Spinal cord (tissue), 9 donors: ENCODE measurements at regions not wholly inside any gene's neighbourhood (a gene's known extent, or its start where the extent isn't known, plus 50 kb on each side); places are given as distances from the start of the nearest gene placed in this dataset.

Experiments
- DNase-seq, 6 donors: peaks; one replicate each; pipeline versions ENCODE4 v3.0.0 to v3.0.0-alpha.2; 2013 to 2015; ENCODE audit warnings: low spot score in 6 of 6, low read depth in 4 of 6
- H3K27ac ChIP-seq: one replicate; pipeline ENCODE4 v1.5.1; 2013; ENCODE audit warnings: low read depth, low read length, control low read depth
- H3K27me3 ChIP-seq: one replicate; pipeline ENCODE4 v1.6.1; 2013; ENCODE audit warnings: low read length; ENCODE audit not compliant: control insufficient read depth, insufficient read depth
- H3K36me3 ChIP-seq: one replicate; pipeline ENCODE4 v1.6.1; 2013; ENCODE audit warnings: low read length; ENCODE audit not compliant: control insufficient read depth, insufficient read depth
- H3K4me1 ChIP-seq: one replicate; pipeline ENCODE4 v1.6.1; 2013; ENCODE audit warnings: low read length; ENCODE audit not compliant: control insufficient read depth, insufficient read depth
- H3K4me3 ChIP-seq: one replicate; pipeline ENCODE4 v1.5.1; 2013; ENCODE audit warnings: low read depth, low read length, control low read depth
- H3K9me3 ChIP-seq: one replicate; pipeline ENCODE4 v1.6.1; 2013; ENCODE audit warnings: low read length; ENCODE audit not compliant: control insufficient read depth, insufficient read depth
- WGBS: methylation state at CpG from one replicate; pipeline ENCODE4 v1.1.5; 2013; ENCODE audit warnings: missing lambda C conversion rate; ENCODE audit not compliant: insufficient coverage; 5-methylcytosine and 5-hydroxymethylcytosine counted together
- donor health status: healthy.

DNA sequence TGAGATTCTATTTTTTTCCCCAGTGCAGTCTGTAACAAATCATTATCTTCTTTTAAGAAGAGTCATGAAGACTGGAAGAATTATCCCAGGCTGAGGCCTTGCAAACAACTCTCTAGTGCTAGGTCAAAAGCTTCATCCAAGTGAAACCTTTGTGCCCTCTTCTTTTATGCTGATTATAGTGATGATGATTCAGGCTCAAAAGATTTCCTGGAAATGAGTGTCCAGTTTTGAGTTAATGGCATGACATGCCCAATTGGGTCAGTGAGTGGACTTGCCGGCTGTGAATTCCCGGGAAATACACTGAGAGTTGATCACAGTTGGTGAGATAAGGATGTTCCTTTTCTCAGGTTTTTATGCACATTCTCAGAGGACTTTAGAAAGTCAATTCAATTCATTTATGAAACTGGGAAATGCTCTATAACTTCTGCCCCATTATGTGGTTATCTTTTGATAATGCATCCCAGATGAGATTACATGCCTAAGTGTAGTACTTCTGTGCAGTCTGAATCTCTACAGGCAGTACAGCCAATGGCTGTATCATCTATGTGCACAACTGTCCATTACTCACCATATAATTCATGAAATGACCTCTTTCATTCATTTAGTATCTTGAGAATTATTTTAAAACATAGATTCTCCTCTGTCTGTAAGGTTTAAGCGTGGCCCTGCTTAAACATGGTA, 66.2 kb downstream of the S1PR1 start:
- no peaks in the 10 kb centered on the region for H3K27me3 ChIP-seq
- H3K27ac ChIP-seq: no peak overlapping the region
- WGBS: no CpG with 5 or more reads among the region's 3 CpGs
- H3K36me3 ChIP-seq: no peaks in the 10 kb centered on the region
- H3K9me3 ChIP-seq: no peaks in the 10 kb centered on the region
- H3K4me3 ChIP-seq: no peak overlapping the region
- no peaks in the 10 kb centered on the region for H3K4me1 ChIP-seq
- no peak for DNase-seq

DNA sequence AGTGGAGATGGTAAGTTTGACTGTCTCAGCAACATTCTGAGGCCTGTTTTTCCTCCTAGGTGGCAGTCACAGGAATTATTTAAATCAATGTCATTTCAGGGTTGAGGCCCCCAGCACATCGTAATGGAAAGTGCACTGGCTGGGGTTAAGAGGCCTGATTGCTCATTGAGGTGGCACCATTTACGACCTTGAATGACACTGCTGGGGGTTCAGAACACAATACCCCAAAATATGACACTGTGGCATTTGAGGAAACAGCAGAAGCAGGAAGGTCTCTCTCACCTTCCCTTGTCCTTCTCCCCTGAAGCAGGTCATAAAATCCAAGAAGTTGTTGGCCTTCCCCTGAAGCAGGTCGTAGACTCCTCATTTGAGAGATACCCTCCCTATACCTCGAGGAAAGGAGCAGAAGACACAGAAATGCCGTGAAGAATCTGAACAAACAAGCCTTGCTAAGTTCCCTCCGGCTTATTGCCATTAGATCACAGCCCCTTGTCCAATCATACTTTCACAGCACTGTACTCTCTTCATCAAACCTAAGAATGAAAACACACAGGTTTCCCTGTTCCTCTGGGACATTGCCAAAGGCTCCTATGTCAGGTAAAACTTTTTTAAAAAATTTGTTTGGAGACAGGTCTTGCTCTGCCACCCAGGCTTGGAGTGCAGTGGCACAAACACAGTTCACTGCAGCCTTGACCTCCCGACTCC, 71.3 kb downstream of the S1PR1 start:
- Histone ChIP-seq H3K36me3 (no peaks in the 10 kb centered on the region), H3K9me3 (no peaks in the 10 kb centered on the region)

GRCh38 chr1:101308935-101309333, 72.1 kb downstream of the S1PR1 start:
- Histone ChIP-seq H3K27me3 (no peaks in the 10 kb centered on the region), H3K9me3 (no peaks in the 10 kb centered on the region), H3K36me3 (no peaks in the 10 kb centered on the region), H3K4me1 (peaks cover 11% of the 10 kb centered on the region), H3K4me3 (peak overlapping the region; percentile 30), H3K27ac (no peak overlapping the region)
- 29% methylated on average over 5 of the region's 8 CpGs for WGBS
- peak in 1 of 6 donors; percentile 33 for DNase-seq

More for the DNA sequence above, 71.3 kb downstream of the S1PR1 start:
- Histone ChIP-seq H3K27ac (no peak overlapping the region), H3K4me1 (peaks cover 11% of the 10 kb centered on the region), H3K4me3 (no peak overlapping the region), H3K27me3 (no peaks in the 10 kb centered on the region)
- no peak for DNase-seq
- 71% methylated on average over 7 of the region's 7 CpGs for WGBS

- Histone ChIP-seq H3K36me3 (no peaks in the 10 kb centered on the region), H3K4me1 (peaks cover 11% of the 10 kb centered on the region), H3K27ac (peak overlapping the region; percentile 10), H3K4me3 (peak overlapping the region; percentile 30), H3K27me3 (no peaks in the 10 kb centered on the region), H3K9me3 (no peaks in the 10 kb centered on the region)
- 1% methylated on average over 30 of the region's 37 CpGs for WGBS
- peak in 3 of 6 donors; percentile 54 to 94 (median 81) for DNase-seq
These were observed 72.8 kb downstream of the S1PR1 start for GRCh38 chr1:101309334-101310311.

DNA sequence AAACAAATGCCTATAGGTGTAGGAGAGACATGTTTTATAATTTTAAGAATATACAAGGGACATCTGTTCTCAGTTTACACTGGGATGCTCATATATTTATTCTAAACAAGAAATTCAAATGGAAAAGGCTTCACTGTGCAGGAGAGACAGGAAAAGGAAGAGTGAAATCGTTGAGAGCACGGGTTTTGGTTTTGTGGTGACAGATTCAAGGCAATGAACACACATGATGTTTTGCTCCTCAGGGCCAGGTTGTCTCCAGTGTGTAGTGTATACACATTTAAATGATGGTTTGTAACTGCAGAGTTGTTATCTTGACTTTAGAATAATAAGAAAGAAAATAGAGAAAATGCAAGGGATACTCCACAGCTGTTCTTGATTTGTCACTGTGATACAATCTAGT, 73.7 kb downstream of the S1PR1 start:
- H3K27me3 ChIP-seq: no peaks in the 10 kb centered on the region
- DNase-seq: peak in 1 of 6 donors; percentile 46
- peaks cover 11% of the 10 kb centered on the region for H3K4me1 ChIP-seq
- H3K27ac ChIP-seq: no peak overlapping the region
- no peak overlapping the region for H3K4me3 ChIP-seq
- WGBS: 50% methylated on average over 2 of the region's 2 CpGs
- H3K9me3 ChIP-seq: no peaks in the 10 kb centered on the region
- H3K36me3 ChIP-seq: no peaks in the 10 kb centered on the region

DNA sequence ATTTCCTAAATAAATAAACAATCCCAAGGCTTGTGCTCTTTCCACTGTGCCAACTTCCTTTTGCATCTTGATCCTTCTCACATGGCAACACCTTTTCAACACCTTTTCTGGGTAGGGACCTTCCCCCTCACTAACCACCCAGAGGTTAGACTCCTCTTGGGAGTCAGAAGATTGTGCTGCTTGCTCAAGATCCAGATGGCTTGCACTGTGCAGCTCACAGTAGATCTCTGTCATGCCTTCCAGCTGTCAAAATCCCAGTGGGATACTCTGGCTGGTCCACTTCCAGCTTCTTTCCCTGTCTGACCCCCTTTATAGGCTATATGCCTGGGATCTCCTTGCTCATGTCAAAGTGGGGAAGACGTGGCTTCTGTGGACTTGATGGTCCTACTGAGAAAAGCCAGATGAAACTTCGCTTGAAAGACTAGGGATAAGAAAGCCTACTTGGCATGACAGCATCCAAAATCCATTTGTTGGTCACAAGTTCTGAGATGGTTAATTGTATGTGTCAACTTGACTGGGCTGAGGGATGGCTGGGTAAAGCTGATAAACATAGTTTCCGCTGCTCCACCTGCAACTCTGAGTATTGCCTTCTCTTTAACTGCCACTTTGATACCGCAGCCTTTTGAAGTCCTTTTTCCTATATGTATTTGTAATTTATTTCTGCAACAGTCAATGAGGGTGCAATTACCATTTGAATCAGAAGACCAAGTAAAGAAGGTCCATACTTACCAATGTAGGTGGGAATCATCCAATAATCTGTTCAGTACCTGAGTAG, 74.5 kb downstream of the S1PR1 start:
- 83% methylated on average over 2 of the region's 4 CpGs for WGBS
- H3K9me3 ChIP-seq: no peaks in the 10 kb centered on the region
- H3K4me1 ChIP-seq: peaks cover 13% of the 10 kb centered on the region
- no peak overlapping the region for H3K4me3 ChIP-seq
- H3K27ac ChIP-seq: no peak overlapping the region
- H3K27me3 ChIP-seq: no peaks in the 10 kb centered on the region
- H3K36me3 ChIP-seq: no peaks in the 10 kb centered on the region
- DNase-seq: no peak

GRCh38 chr1:101312147-101312546, 75.3 kb downstream of the S1PR1 start:
- no peak for DNase-seq
- WGBS: 100% methylated on average over 4 of the region's 4 CpGs
- Histone ChIP-seq H3K4me1 (peaks cover 13% of the 10 kb centered on the region), H3K4me3 (no peak overlapping the region), H3K36me3 (no peaks in the 10 kb centered on the region), H3K9me3 (no peaks in the 10 kb centered on the region), H3K27me3 (no peaks in the 10 kb centered on the region), H3K27ac (no peak overlapping the region)

- H3K4me3 ChIP-seq: no peak overlapping the region
- no peaks in the 10 kb centered on the region for H3K9me3 ChIP-seq
- no peaks in the 10 kb centered on the region for H3K36me3 ChIP-seq
- no peaks in the 10 kb centered on the region for H3K27me3 ChIP-seq
- WGBS: 77% methylated on average over 4 of the region's 7 CpGs
- H3K27ac ChIP-seq: no peak overlapping the region
- DNase-seq: peak in 1 of 6 donors; percentile 34
- peaks cover 13% of the 10 kb centered on the region for H3K4me1 ChIP-seq
These were observed 76.5 kb downstream of the S1PR1 start for GRCh38 chr1:101313356-101313755.

- Histone ChIP-seq H3K4me3 (no peak overlapping the region), H3K27me3 (no peaks in the 10 kb centered on the region), H3K27ac (no peak overlapping the region), H3K4me1 (peaks cover 12% of the 10 kb centered on the region), H3K9me3 (no peaks in the 10 kb centered on the region), H3K36me3 (no peaks in the 10 kb centered on the region)
- DNase-seq: no peak
- WGBS: no CpG with 5 or more reads among the region's 2 CpGs
These were observed 77.4 kb downstream of the S1PR1 start for GRCh38 chr1:101314244-101314643.
